ENCODE measurements at regions not wholly inside any gene's neighbourhood (a gene's known extent, or its start where the extent isn't known, plus 50 kb on each side); places are given as distances from the start of the nearest gene placed in this dataset.

GRCh38 chr3:48090166-48090939 is 74.1 kb upstream of the MAP4 start:
- no peak for TF ChIP-seq CTCF (conservative IDR thresholded peaks at IDR 0.05; ENCODE audit: low read depth, low read length)
- TF ChIP-seq CEBPB (IDR thresholded peaks at IDR 0.05; ENCODE audit: low read depth, low read length), result no peak
- TF ChIP-seq POLR2A (IDR thresholded peaks at IDR 0.05; ENCODE audit: low read depth, low read length), result no peak
- TF ChIP-seq SMC3 (IDR thresholded peaks at IDR 0.05; ENCODE audit: low read depth, low read length), result no peak
- no peak for TF ChIP-seq RFX5 (IDR thresholded peaks at IDR 0.05; ENCODE audit: low read depth, low read length)
- no peak for TF ChIP-seq MAFK (IDR thresholded peaks at IDR 0.05; ENCODE audit: low read depth, low read length)
- TF ChIP-seq RAD21 (IDR thresholded peaks at IDR 0.05; ENCODE audit: low read length), result no peak

All from IMR-90 (cell line).